ENCODE measurements at regions not wholly inside any gene's neighbourhood (a gene's known extent, or its start where the extent isn't known, plus 50 kb on each side); places are given as distances from the start of the nearest gene placed in this dataset.

- H3K4me1 ChIP-seq (ENCODE audit: control insufficient read depth, insufficient read depth, low read length, unreplicated experiment): no peaks in the 10 kb centered on the region
- no peak overlapping the region for H3K4me3 ChIP-seq (ENCODE audit: low read depth, low read length)
- H3K27me3 ChIP-seq (ENCODE audit: insufficient read depth, low read length): no peaks in the 10 kb centered on the region
- no peak overlapping the region for H2AFZ ChIP-seq (ENCODE audit: low read length, unreplicated experiment)
- H3K36me3 ChIP-seq (ENCODE audit: insufficient read depth, low read length): no peaks in the 10 kb centered on the region
- no peak overlapping the region for H3K27ac ChIP-seq (ENCODE audit: low read depth, low read length)
- H3K79me2 ChIP-seq (ENCODE audit: control insufficient read depth, insufficient read depth, low read length, unreplicated experiment): no peaks in the 10 kb centered on the region
Observed at GRCh38 chr3:182045736-182046135, 334.0 kb downstream of the SOX2 start.

GRCh38 chr3:182046166-182046764 lies 334.5 kb downstream of the SOX2 start:
- no peak overlapping the region for H2AFZ ChIP-seq (ENCODE audit: low read length, unreplicated experiment)

GRCh38 chr3:182050932-182051331 lies 339.2 kb downstream of the SOX2 start:
- Histone ChIP-seq H3K79me2 (ENCODE audit: control insufficient read depth, insufficient read depth, low read length, unreplicated experiment) (no peaks in the 10 kb centered on the region), H3K27ac (ENCODE audit: low read depth, low read length) (no peak overlapping the region)

More at GRCh38 chr3:182046166-182046764, 334.5 kb downstream of the SOX2 start:
- H3K27ac ChIP-seq (ENCODE audit: low read depth, low read length): no peak overlapping the region
- H3K36me3 ChIP-seq (ENCODE audit: insufficient read depth, low read length): no peaks in the 10 kb centered on the region
- no peaks in the 10 kb centered on the region for H3K4me1 ChIP-seq (ENCODE audit: control insufficient read depth, insufficient read depth, low read length, unreplicated experiment)
- no peaks in the 10 kb centered on the region for H3K27me3 ChIP-seq (ENCODE audit: insufficient read depth, low read length)
- H3K79me2 ChIP-seq (ENCODE audit: control insufficient read depth, insufficient read depth, low read length, unreplicated experiment): no peaks in the 10 kb centered on the region
- H3K4me3 ChIP-seq (ENCODE audit: low read depth, low read length): no peak overlapping the region

GRCh38 chr3:182052332-182052731 lies 340.6 kb downstream of the SOX2 start:
- Histone ChIP-seq H3K4me1 (ENCODE audit: control insufficient read depth, insufficient read depth, low read length, unreplicated experiment) (no peaks in the 10 kb centered on the region), H2AFZ (ENCODE audit: low read length, unreplicated experiment) (no peak overlapping the region), H3K27me3 (ENCODE audit: insufficient read depth, low read length) (no peaks in the 10 kb centered on the region), H3K4me3 (ENCODE audit: low read depth, low read length) (no peak overlapping the region), H3K79me2 (ENCODE audit: control insufficient read depth, insufficient read depth, low read length, unreplicated experiment) (no peaks in the 10 kb centered on the region), H3K36me3 (ENCODE audit: insufficient read depth, low read length) (no peaks in the 10 kb centered on the region), H3K27ac (ENCODE audit: low read depth, low read length) (no peak overlapping the region)

More at GRCh38 chr3:182050932-182051331, 339.2 kb downstream of the SOX2 start:
- Histone ChIP-seq H3K27me3 (ENCODE audit: insufficient read depth, low read length) (no peaks in the 10 kb centered on the region), H3K36me3 (ENCODE audit: insufficient read depth, low read length) (no peaks in the 10 kb centered on the region), H2AFZ (ENCODE audit: low read length, unreplicated experiment) (no peak overlapping the region), H3K4me3 (ENCODE audit: low read depth, low read length) (no peak overlapping the region), H3K4me1 (ENCODE audit: control insufficient read depth, insufficient read depth, low read length, unreplicated experiment) (no peaks in the 10 kb centered on the region)

- no peaks in the 10 kb centered on the region for H3K27me3 ChIP-seq (ENCODE audit: insufficient read depth, low read length)
- no peaks in the 10 kb centered on the region for H3K79me2 ChIP-seq (ENCODE audit: control insufficient read depth, insufficient read depth, low read length, unreplicated experiment)
- H3K27ac ChIP-seq (ENCODE audit: low read depth, low read length): no peak overlapping the region
Observed at GRCh38 chr3:182052757-182053156, 341.0 kb downstream of the SOX2 start.

GRCh38 chr3:182058488-182058887 lies 346.8 kb downstream of the SOX2 start:
- no peak overlapping the region for H3K4me3 ChIP-seq (ENCODE audit: low read depth, low read length)
- no peak overlapping the region for H2AFZ ChIP-seq (ENCODE audit: low read length, unreplicated experiment)
- no peaks in the 10 kb centered on the region for H3K79me2 ChIP-seq (ENCODE audit: control insufficient read depth, insufficient read depth, low read length, unreplicated experiment)

More at GRCh38 chr3:182052757-182053156, 341.0 kb downstream of the SOX2 start:
- Histone ChIP-seq H3K36me3 (ENCODE audit: insufficient read depth, low read length) (no peaks in the 10 kb centered on the region), H3K4me1 (ENCODE audit: control insufficient read depth, insufficient read depth, low read length, unreplicated experiment) (no peaks in the 10 kb centered on the region), H2AFZ (ENCODE audit: low read length, unreplicated experiment) (no peak overlapping the region), H3K4me3 (ENCODE audit: low read depth, low read length) (no peak overlapping the region)

GRCh38 chr3:182063742-182064141 lies 352.0 kb downstream of the SOX2 start:
- Histone ChIP-seq H3K4me1 (ENCODE audit: control insufficient read depth, insufficient read depth, low read length, unreplicated experiment) (no peaks in the 10 kb centered on the region), H3K4me3 (ENCODE audit: low read depth, low read length) (no peak overlapping the region), H3K27me3 (ENCODE audit: insufficient read depth, low read length) (no peaks in the 10 kb centered on the region), H3K27ac (ENCODE audit: low read depth, low read length) (no peak overlapping the region), H3K79me2 (ENCODE audit: control insufficient read depth, insufficient read depth, low read length, unreplicated experiment) (no peaks in the 10 kb centered on the region), H3K36me3 (ENCODE audit: insufficient read depth, low read length) (no peaks in the 10 kb centered on the region), H2AFZ (ENCODE audit: low read length, unreplicated experiment) (no peak overlapping the region)

More at GRCh38 chr3:182058488-182058887, 346.8 kb downstream of the SOX2 start:
- H3K27ac ChIP-seq (ENCODE audit: low read depth, low read length): no peak overlapping the region
- H3K27me3 ChIP-seq (ENCODE audit: insufficient read depth, low read length): no peaks in the 10 kb centered on the region
- no peaks in the 10 kb centered on the region for H3K4me1 ChIP-seq (ENCODE audit: control insufficient read depth, insufficient read depth, low read length, unreplicated experiment)
- no peaks in the 10 kb centered on the region for H3K36me3 ChIP-seq (ENCODE audit: insufficient read depth, low read length)

- no peak overlapping the region for H2AFZ ChIP-seq (ENCODE audit: low read length, unreplicated experiment)
- H3K4me3 ChIP-seq (ENCODE audit: low read depth, low read length): no peak overlapping the region
- no peaks in the 10 kb centered on the region for H3K36me3 ChIP-seq (ENCODE audit: insufficient read depth, low read length)
- no peak overlapping the region for H3K27ac ChIP-seq (ENCODE audit: low read depth, low read length)
- no peaks in the 10 kb centered on the region for H3K4me1 ChIP-seq (ENCODE audit: control insufficient read depth, insufficient read depth, low read length, unreplicated experiment)
- H3K79me2 ChIP-seq (ENCODE audit: control insufficient read depth, insufficient read depth, low read length, unreplicated experiment): no peaks in the 10 kb centered on the region
- no peaks in the 10 kb centered on the region for H3K27me3 ChIP-seq (ENCODE audit: insufficient read depth, low read length)
Observed at GRCh38 chr3:182067423-182067822, 355.7 kb downstream of the SOX2 start.

- H2AFZ ChIP-seq (ENCODE audit: low read length, unreplicated experiment): no peak overlapping the region
- no peaks in the 10 kb centered on the region for H3K27me3 ChIP-seq (ENCODE audit: insufficient read depth, low read length)
- H3K36me3 ChIP-seq (ENCODE audit: insufficient read depth, low read length): no peaks in the 10 kb centered on the region
- H3K4me3 ChIP-seq (ENCODE audit: low read depth, low read length): no peak overlapping the region
- H3K4me1 ChIP-seq (ENCODE audit: control insufficient read depth, insufficient read depth, low read length, unreplicated experiment): no peaks in the 10 kb centered on the region
- H3K79me2 ChIP-seq (ENCODE audit: control insufficient read depth, insufficient read depth, low read length, unreplicated experiment): no peaks in the 10 kb centered on the region
- H3K27ac ChIP-seq (ENCODE audit: low read depth, low read length): no peak overlapping the region
Observed at GRCh38 chr3:182078316-182078715, 366.6 kb downstream of the SOX2 start.

- Histone ChIP-seq H3K79me2 (ENCODE audit: control insufficient read depth, insufficient read depth, low read length, unreplicated experiment) (no peaks in the 10 kb centered on the region), H3K4me1 (ENCODE audit: control insufficient read depth, insufficient read depth, low read length, unreplicated experiment) (no peaks in the 10 kb centered on the region), H3K27me3 (ENCODE audit: insufficient read depth, low read length) (no peaks in the 10 kb centered on the region), H3K4me3 (ENCODE audit: low read depth, low read length) (no peak overlapping the region), H2AFZ (ENCODE audit: low read length, unreplicated experiment) (no peak overlapping the region), H3K27ac (ENCODE audit: low read depth, low read length) (no peak overlapping the region), H3K36me3 (ENCODE audit: insufficient read depth, low read length) (no peaks in the 10 kb centered on the region)
Observed at GRCh38 chr3:182078929-182079328, 367.2 kb downstream of the SOX2 start.

GRCh38 chr3:182081096-182081495 lies 369.4 kb downstream of the SOX2 start:
- no peaks in the 10 kb centered on the region for H3K79me2 ChIP-seq (ENCODE audit: control insufficient read depth, insufficient read depth, low read length, unreplicated experiment)
- no peak overlapping the region for H3K4me3 ChIP-seq (ENCODE audit: low read depth, low read length)
- no peaks in the 10 kb centered on the region for H3K4me1 ChIP-seq (ENCODE audit: control insufficient read depth, insufficient read depth, low read length, unreplicated experiment)
- H3K27me3 ChIP-seq (ENCODE audit: insufficient read depth, low read length): no peaks in the 10 kb centered on the region
- no peak overlapping the region for H2AFZ ChIP-seq (ENCODE audit: low read length, unreplicated experiment)
- H3K36me3 ChIP-seq (ENCODE audit: insufficient read depth, low read length): no peaks in the 10 kb centered on the region
- no peak overlapping the region for H3K27ac ChIP-seq (ENCODE audit: low read depth, low read length)
